ENCODE measurements at regions not wholly inside any gene's neighbourhood (a gene's known extent, or its start where the extent isn't known, plus 50 kb on each side); places are given as distances from the start of the nearest gene placed in this dataset.

- TF ChIP-seq MAFK (IDR thresholded peaks at IDR 0.05; ENCODE audit: low read depth, low read length) (no peak), CTCF (conservative IDR thresholded peaks at IDR 0.05; ENCODE audit: low read depth, low read length) (no peak), CEBPB (IDR thresholded peaks at IDR 0.05; ENCODE audit: low read depth, low read length) (no peak), POLR2A (IDR thresholded peaks at IDR 0.05; ENCODE audit: low read depth, low read length) (no peak), MXI1 (IDR thresholded peaks at IDR 0.05; ENCODE audit: borderline replicate concordance, low read depth, low read length) (no peak), RAD21 (IDR thresholded peaks at IDR 0.05; ENCODE audit: low read length) (no peak), NFE2L2 (IDR thresholded peaks at IDR 0.05; ENCODE audit: low read depth, low read length) (no peak)
These were observed 646.7 kb upstream of the SALL1 start for GRCh38 chr16:51797669-51798259.

Data from IMR-90 (cell line).